ENCODE measurements at regions not wholly inside any gene's neighbourhood (a gene's known extent, or its start where the extent isn't known, plus 50 kb on each side); places are given as distances from the start of the nearest gene placed in this dataset.
A peak's percentile ranks its signal among the peaks of the same experiment; 100 is the strongest.

DNA sequence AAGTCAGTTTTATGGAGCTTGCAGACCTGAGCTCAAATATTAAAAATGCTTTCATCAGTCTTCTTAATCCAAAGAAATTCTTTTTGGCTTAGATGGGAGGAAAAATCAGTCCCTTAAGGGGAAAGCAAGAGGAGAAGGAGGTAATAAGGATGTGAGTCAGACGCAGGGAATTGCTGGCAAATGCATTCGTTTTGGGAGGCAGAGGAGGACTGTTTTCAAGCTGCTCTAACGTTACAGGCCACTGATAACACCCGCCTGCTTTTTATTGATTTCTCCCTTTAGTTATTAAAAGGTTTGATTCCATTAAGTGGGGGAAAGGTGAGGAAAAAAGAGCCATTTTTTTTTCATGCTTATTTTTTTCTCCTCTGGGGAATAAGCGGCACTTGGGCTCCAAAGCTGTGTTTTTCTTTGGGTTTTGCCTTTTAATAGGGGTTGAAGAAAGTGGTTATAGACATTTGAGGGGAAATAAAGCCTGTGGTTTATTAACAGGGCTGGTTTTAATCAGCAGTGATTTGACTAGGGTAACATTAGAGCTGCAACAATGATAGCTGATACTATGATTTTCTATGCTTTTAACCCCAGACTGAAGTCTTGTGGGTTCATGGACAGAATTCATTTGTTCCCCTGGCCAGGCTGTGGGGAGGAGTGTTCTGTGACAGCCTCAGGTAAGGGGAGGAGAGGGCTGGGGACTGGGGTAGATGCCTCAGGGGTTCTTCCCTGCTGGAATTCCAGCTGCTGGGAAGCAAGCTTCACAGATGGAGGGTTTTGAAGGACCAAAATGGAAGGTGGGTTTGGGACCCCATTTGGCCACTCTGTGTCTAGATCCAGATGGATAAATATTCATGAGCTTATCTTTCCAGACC is 225.2 kb downstream of the GAS1 start:
- DNase-seq = peak; percentile 72

DNA sequence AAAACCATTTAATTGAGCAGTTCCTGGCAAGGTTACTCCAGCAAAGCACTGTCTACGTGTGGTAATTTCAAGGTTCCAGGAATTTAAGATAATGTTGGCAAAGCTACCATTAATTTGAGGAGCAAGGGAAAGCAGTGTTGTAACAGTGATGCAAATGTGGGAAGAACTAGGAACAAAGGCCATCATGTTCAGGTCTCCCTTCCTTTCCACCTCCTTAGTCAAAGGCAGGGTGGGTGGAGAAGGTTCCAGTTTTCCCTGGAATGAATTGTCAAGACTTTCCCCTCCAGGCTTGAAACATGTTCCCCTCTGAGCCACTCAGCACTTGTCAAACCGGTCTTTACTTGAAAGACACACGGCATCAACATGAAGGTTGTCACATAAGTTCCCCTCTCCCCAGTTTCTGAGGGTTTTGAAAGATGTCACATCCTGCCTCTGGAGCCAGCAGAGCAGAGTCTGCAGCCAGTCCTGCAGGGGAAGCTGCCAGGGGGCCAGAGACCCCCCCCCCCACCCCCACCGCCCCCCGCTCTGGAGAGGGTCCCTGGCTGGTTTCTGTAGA is 226.0 kb downstream of the GAS1 start:
- DNase-seq = no peak

DNA sequence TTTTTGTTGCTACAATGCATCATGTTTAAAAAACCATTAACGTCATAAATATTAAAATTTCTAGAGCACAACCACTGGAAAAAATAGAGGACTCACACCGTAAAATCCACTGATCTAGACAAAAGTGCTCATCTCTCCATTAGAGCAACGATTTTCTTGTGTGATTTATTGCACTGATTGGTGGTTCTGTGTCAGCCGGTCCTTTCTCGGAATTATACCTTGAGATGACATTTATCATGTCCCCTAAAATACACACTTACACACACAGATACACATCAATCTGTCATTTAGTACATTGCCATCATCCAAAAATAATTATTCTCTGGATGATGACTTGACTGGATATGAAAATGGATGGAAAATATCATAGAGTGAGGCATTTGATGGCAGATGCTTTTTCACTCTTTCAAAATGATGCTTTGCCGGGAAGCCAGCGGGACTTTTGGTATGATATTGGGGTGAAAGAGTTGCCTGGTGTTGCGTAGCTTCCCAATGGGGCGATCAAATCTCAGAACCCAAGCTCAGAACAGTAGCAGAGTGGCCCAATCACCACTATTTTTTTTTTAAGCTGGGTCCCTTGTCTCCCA is 226.6 kb downstream of the GAS1 start:
- no peak for DNase-seq

DNA sequence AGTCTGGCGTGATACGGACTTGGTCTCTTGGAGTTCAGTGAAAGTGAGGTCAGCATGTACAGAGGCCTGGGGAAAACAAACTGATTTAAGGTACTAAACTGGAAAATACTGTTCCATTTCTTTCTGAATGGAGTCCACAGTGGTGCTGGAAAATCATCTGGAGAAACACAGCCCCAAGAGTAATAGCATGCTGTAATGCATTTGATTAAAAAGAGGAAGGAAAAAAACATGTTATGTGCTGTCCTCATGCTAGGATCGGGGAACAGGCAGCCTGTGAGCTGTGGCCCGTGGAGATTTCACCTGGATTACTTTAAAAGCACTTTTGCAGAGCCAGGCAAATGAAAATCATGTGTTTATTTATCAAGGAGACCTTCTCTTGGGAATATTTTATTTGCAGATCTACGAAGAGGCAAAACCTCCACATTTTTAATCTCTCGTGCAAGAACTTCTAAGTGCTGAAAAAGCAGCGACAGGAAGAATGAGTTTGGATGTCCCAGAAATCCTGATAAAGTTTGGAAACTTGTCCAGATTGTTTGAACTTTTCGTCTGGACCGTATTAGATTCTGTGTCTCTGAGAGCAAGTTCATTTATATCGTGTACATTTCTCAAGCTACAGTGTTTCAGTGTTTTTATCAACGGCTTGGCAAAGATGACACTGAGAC is 228.8 kb downstream of the GAS1 start:
- DNase-seq = no peak

DNA sequence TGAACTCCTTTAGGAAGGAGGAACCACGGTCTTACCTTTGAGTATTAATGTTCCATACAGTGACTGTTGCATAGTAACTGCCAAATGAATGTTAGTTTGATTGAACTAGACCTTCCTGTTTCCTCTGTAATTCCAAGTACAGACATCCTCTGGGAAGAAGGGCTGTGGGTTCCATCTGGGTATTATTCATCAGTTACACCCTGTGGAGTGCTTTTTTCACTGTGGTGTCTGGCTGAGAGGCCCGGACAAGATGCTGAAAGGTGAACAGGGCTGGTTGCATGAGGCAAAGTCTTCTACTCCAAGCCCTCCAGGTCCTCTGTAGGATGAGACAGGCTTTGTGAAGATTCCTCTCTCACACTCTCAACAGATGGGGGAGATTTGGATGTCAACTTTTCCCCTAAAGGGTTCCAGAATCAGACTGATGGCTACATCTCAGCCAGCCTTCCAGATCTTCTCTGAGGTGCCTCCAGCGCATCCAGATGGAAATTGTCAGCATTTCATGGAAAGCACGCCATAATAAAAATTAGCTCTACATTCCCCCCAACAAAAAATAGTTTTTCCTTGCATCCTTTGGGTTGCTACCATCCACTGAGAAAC is 230.9 kb downstream of the GAS1 start:
- no peak for DNase-seq

DNA sequence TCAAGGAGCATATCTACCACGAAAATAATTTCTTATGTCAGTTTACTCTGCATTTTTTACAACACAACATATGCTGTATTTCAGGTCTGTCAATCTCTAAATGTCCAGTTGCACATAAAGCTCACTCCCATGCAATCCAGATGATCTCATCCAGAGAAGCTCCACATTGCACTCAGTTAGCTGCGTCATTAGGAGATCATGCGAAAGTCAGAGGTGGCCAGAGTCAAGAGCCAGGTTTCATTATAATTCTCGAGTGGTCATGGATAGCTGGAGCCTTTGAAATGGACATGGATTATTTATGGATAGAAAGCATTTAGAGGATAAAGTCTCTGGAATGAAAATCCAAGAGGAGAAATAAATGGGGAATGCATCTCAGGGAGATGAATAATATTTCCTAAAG is 232.3 kb downstream of the GAS1 start:
- no peak for DNase-seq

DNA sequence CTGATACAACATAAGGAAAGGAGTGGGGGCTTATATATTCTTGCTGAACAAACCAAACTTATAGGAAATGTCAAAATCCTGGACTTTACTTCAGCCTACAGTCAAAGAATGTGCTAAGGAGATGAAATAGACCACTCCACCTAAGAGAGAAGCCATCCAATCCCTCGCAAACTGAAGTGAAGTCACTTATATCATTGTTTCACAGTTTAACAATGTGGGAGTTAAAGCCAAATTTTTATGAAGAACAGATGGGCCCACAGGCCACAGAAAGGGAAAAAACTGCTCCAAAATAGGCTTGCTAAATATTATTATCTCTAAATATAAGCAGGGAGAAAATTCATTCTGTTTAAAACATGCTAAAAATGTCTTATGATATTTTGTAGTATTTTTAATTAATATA is 233.3 kb downstream of the GAS1 start:
- DNase-seq = no peak

DNA sequence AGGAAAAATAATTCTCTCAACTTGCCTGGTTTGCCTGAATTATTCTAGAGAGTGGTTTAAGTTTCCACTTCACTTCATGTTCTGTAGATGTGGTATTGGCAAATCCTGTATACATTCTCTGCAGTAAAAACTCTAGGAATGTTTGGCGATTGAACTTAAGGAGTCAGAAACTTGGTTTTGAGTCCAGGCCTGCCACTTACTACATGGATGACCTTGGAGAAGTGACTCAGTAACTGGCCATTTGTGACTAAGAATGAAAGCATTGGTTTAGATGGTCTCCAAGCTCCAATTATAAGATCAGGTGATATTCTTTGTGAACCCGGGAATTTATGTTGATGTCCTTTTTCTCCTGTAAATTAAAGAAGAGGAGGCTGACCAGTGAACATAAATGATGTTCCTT is 233.8 kb downstream of the GAS1 start:
- DNase-seq = no peak

DNA sequence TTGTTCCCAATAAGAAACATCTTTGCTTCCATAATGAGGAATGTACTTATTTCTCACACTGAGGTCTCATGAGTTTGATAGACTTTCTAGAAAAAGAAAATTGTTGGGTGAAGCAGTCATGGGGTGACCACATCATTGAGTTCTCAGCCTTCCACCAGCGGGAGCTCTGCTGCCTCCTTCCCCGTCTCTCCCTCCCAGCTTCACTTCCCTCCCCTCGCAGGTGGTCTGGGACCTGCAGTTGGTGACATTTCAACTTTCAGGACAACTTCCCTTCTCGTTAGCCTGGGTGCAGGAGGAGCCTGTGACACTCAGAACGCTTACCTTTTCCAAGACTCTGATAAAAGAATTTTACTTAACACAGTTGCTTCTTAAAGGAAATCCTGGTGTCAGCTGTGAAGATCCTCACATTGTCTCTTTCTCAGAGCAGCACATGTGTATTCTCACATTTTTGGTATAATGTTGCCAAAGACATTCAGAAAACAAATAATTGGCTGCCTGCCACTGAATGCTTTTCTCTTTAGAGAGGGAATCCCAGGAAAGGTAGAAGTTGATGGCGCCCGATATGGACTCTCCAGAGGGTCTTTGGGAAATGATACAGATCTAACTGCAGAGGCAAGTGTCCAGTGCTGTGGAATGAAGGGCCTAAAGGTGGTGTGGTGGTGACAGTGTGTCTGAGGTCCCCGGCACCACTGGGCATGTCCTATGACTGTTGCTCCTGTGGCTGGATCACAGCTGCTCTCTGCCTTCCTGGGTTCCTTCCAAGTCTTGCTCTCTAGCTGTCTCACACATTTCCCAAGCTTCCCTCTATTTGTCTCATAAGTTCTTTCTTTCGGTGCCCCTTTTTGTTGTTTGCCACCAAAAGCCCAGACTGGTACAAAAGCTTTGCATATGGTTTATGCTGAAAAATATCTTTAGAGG is 238.1 kb downstream of the GAS1 start:
- DNase-seq = no peak

DNA sequence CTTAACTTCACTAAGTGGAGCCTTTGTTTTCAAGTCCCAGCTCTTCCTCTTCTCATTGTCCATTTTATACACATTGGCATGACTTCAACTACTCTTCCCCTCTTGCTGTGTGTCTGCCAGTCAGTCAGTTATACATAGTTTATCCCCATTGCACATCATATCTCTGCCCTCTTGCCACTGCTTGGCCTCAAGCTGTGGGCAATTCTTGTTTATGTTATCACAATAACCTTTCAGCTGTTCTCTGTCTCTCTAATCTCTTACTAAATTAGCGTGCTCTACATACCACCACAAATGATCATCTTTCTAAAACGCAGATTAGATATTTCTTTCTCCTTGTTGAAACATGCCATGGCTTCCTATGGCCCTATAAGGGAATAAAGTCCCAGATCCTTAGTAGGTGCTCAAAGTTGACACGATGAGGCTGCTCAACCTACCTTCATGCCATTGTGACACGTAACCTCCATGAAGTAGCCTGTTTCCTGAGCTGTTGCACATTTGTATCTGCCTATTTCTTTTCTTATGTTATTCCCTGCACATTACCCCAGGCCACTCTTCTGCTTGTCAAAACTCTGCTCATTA is 239.3 kb downstream of the GAS1 start:
- no peak for DNase-seq

DNA sequence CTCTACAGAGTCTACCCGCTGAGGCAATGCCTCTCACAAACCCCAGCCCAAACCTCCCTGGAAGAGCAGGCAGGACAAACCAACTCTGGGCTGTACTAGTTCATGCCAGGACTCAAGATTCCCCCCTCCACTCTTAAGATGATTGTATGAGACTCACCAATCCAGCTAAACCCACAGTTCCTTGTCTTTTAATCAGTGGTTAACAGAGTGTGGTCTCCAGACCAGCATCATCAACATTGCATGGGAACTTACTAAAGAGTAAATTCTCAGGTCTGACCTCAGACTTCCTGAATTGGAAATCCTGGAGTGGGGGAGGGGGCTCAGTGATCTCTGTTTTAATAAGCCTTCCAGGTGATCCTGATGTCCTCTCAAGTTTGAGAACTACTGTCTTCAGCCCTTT is 240.9 kb downstream of the GAS1 start:
- no peak for DNase-seq

DNA sequence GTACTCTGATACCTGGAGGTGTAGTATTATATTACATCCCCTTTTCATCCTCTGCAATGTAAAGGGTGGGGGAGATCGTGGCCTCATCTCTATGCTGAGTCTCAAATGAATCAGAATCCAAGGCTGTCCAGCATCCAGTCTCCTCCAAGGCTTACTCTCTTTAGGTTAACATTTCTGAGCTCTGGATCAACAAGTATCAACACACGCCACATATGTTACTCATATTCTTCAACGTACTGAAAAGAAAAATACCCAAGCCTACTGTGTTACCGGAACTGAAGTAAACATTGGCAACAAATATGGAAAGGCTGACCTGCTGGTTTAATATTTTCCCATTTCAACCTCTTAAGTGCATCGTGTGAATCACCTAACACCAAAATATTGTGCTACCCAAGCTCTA is 241.8 kb downstream of the GAS1 start:
- DNase-seq = peak; percentile 30

DNA sequence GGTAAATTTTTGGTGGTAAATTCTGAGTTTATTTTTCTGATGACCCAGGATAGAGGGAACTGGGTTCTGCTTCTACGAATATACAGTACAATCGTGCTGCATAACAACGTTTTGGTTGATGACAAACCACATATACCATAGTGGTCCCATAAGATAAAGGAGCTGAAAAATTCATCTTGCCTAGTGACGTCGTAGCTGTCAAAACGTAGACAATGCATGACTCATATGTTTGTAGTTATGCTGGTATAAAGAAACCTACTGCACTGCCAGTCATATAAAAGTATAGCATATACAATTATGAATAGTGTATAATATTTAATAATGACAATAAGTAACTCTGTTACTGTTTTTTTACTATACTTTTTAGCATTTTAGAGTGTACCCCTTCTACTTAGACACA is 244.0 kb downstream of the GAS1 start:
- no peak for DNase-seq

DNA sequence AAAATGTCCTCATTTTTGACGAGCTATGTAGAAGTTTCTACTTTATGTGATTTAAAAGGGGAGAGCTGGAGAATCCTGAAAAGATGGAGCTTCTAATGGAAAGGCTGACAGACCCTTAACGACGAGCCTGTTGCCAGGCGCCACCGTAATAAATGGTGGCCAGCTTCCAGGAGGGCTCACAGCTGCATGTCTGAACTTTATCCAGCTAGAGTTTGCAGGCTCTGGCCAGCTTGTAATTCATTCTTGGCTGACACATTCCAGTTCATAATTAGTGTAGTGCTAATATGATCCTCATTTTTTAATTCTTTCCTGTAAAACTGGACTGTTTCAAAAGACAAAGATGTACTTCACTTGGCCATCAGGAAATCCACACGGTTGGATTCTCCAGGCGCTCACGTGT is 246.7 kb downstream of the GAS1 start:
- DNase-seq = no peak

DNA sequence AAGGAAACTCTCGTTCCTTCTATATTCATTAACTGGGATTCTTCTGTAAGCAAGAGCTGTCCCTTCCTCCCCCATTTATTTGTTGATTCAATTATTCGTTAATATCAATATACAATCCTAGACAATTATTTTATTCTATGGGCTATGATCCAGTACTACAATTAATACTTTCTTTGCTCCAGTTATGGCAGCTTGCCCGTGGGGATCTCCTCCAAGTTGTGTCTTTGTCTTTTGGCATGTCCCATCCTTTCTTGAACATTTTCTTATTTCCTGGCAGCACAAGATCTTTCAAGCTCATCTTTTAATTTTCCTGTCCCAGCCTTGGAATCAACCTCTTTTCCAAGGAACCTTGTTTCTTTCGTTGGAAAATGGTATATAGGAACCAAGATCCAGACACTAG is 249.3 kb downstream of the GAS1 start:
- no peak for DNase-seq

DNA sequence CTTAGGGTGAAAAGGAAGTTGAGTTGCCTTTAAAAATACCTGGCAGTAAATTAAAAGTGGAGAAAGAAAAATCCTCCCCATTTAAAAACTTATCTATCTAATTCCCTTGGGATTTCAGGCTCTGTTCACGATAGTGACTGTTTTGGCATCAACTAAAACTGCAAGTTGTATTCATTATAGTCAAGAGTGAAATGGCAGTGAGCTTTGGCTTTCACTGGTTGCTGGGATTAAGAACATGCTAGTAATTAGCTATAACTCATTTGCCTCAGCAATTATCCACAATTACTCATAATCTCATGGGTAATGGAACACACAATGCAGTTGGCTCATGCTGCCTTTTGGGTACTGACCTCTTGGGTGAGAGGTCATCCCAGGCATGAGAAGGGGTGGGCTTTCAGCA is 250.1 kb downstream of the GAS1 start:
- DNase-seq = no peak

DNA sequence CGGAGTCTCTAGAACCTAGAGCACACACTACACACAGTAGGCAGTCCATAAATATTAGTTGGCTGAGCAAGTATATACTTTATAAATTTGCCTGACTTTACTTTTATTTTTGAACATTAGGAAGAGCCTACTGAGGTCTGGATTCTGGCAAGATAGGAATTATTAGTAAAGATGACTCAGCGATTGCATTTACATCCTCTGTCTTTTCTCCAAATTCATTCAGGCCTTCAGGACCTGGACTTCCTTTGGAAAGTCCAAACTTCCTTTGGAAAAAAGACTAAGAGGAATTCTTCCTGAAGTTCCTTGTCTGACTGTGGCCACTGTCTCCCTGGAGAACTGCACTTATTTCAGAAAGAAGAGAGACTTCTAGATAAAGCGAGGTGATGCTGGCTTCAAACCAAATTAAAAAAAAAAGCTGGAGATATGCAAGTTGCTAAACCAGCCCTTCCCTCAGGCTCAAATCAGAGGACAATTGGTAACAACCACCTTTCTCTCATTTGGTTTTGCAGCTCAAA is 251.3 kb downstream of the GAS1 start:
- DNase-seq = no peak

DNA sequence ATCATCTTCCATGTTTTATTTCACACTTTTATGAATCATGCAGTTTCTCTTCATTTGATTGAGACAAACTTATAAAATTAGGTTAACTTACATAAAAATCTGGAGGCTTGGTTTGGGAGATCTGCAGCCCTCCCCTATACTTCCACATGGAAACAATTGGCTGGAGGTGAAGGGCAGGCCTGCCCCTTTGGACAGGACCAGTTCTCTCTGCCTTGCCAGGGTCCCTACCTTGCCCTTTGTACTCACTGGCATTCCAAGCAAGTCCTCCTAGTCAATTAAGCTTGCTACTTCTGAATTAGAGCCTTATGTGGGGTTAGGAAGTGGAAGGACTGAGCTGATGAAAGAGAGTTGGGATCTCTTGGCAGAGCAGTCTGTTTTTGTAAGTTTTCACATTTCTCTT is 257.3 kb downstream of the GAS1 start:
- no peak for DNase-seq

DNA sequence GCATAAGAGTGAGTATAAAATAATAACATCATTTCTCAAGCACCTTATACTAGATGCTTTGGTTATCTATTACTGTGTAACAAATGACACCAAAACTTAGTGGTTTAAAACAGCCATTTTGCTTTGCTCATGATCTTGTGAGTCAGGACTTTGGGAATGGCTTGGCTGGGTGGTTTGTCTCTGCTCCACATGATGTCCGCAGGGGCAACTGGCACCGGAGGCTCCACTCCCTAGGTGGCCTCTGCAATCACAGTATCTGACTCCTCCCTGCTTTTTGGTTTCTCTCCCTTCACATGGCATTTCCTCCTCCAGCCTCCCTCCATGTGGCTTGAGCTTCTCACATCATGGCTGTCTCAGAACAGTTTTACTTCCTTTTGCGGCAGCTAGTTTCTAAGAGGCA is 259.5 kb downstream of the GAS1 start:
- no peak for DNase-seq

DNA sequence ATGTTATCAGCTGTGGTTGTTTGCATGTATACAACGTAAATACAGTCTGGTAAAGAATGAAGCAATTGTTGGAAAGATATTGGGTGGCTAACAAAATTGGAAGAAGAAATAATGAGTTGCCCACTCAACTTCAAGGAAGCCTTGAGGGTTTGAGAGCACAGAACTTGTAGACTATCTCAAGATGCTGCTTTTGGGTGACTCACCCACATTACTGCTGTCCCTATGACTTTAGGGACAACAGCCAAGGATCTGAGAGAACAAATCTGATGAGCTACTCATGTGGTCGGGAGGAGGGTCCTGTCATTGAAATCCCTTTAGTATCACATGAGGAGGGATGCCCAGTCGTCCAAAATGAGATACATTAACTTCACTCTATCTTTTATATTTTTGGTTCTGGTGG is 261.8 kb downstream of the GAS1 start:
- DNase-seq = no peak

DNA sequence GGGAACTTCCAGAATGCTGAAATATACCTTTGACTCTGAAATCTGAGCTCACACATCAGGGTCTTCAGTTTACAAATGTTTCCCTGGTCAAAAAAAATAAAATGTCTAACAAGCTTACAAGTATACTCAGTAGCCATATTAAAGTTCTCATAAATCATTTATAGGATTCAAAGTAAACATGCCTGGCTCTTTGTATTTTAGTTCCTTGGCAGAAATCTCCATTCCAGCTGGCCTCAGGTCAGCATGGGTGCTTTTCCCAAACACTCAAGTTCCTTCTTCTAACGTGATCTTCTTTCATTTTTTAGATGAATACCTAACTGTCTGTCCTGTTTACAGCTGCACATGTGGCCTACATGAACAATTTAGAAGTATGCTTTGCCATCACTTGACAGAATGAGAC is 263.2 kb downstream of the GAS1 start:
- no peak for DNase-seq

DNA sequence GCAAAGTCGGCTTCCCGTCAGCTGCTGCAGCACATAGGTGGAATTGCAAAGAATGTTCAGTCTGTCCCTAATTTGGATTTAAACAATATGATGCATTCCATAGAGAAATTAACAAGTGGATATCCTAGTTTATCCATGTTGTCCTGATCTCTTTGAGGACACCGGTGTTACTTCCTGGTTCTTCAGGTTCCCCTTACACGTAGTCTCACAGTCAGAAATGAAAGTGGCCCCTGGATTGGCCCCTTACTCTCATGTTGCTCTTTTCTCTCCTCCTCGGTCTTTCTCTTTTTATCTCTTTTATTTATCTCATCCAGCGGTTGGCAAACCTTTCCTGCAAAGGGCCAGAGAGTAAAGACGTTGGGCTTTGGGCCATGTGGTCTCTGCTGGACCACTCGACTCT is 265.1 kb downstream of the GAS1 start:
- no peak for DNase-seq

All from amniotic stem cell (primary cell).